Parathyroid adenoma (tissue), 2 donors: ENCODE measurements at regions not wholly inside any gene's neighbourhood (a gene's known extent, or its start where the extent isn't known, plus 50 kb on each side); places are given as distances from the start of the nearest gene placed in this dataset.

Experiments
- H2AFZ ChIP-seq: fragments of 300-600 bp; sonication (generic); one replicate; pipeline ENCODE4 v1.7.0; 2017; ENCODE audit warnings: antibody characterized with exemption, mild to moderate bottlenecking
- H3K27ac ChIP-seq: fragments of 300-600 bp; sonication (generic); one replicate; pipeline ENCODE4 v1.7.0; 2017
- H3K27me3 ChIP-seq: fragments of 300-600 bp; sonication (generic); one replicate; pipeline ENCODE4 v1.7.0; 2017; ENCODE audit warnings: low read length; ENCODE audit not compliant: control insufficient read depth, insufficient read depth
- H3K36me3 ChIP-seq: fragments of 300-600 bp; sonication (generic); one replicate; pipeline ENCODE4 v1.7.0; 2017; ENCODE audit warnings: low read length; ENCODE audit not compliant: control insufficient read depth, insufficient read depth
- H3K4me1 ChIP-seq: fragments of 300-600 bp; sonication (generic); one replicate; pipeline ENCODE4 v1.7.0; 2017; ENCODE audit warnings: control low read depth
- H3K4me2 ChIP-seq: fragments of 300-600 bp; sonication (generic); one replicate; pipeline ENCODE4 v1.7.0; 2017; ENCODE audit warnings: low read length
- H3K4me3 ChIP-seq: fragments of 300-600 bp; sonication (generic); one replicate; pipeline ENCODE4 v1.7.0; 2017; ENCODE audit warnings: low read depth, low read length
- H3K79me2 ChIP-seq: fragments of 300-600 bp; sonication (generic); one replicate; pipeline ENCODE4 v1.7.0; 2017; ENCODE audit warnings: control low read depth
- H3K9ac ChIP-seq: fragments of 300-600 bp; sonication (generic); one replicate; pipeline ENCODE4 v1.7.0; 2017; ENCODE audit warnings: mild to moderate bottlenecking
- H3K9me3 ChIP-seq: fragments of 300-600 bp; sonication (generic); one replicate; pipeline ENCODE4 v1.7.0; 2017; ENCODE audit warnings: low read length; ENCODE audit not compliant: control insufficient read depth
- CTCF ChIP-seq: fragments of 300-600 bp; sonication (generic); IDR thresholded peaks from one replicate; pipeline ENCODE4 v1.7.0; 2017; ENCODE audit warnings: antibody characterized with exemption, mild to moderate bottlenecking
- donor health status: primary hyperparathyroidism.

DNA sequence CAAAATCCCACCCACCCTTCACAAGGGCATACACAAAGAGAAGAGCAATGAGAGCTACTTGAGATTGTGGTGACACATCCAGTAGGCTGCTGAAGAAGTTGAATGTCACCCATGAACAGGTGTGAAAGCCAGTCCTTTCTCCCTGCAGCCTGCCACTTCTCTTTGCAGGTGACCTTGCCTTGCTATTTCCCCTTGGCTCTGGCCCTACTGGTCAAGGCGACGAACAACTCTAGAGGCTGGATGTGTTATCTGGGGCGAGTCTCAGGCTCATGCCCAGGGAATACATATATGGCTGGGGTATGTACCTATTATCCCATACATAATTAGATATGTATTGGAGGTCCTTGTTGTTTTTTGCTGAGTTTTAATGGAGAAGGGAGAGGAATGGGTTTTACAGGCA lies 70.2 kb upstream of the EGLN3 start:
- Histone ChIP-seq H3K27ac (no peak overlapping the region), H3K9ac (no peak overlapping the region), H3K9me3 (no peaks in the 10 kb centered on the region), H3K4me3 (no peak overlapping the region), H3K36me3 (no peaks in the 10 kb centered on the region), H3K4me2 (no peak overlapping the region), H2AFZ (no peak overlapping the region), H3K79me2 (no peaks in the 10 kb centered on the region), H3K4me1 (no peaks in the 10 kb centered on the region), H3K27me3 (no peaks in the 10 kb centered on the region)
- no peak for TF ChIP-seq CTCF

GRCh38 chr14:34020014-34020413 lies 69.1 kb upstream of the EGLN3 start:
- TF ChIP-seq CTCF = no peak
- Histone ChIP-seq H3K36me3 (no peaks in the 10 kb centered on the region), H3K79me2 (no peaks in the 10 kb centered on the region), H3K9me3 (no peaks in the 10 kb centered on the region), H3K9ac (no peak overlapping the region), H3K4me3 (no peak overlapping the region), H2AFZ (no peak overlapping the region), H3K27me3 (no peaks in the 10 kb centered on the region), H3K27ac (no peak overlapping the region), H3K4me2 (no peak overlapping the region), H3K4me1 (no peaks in the 10 kb centered on the region)

DNA sequence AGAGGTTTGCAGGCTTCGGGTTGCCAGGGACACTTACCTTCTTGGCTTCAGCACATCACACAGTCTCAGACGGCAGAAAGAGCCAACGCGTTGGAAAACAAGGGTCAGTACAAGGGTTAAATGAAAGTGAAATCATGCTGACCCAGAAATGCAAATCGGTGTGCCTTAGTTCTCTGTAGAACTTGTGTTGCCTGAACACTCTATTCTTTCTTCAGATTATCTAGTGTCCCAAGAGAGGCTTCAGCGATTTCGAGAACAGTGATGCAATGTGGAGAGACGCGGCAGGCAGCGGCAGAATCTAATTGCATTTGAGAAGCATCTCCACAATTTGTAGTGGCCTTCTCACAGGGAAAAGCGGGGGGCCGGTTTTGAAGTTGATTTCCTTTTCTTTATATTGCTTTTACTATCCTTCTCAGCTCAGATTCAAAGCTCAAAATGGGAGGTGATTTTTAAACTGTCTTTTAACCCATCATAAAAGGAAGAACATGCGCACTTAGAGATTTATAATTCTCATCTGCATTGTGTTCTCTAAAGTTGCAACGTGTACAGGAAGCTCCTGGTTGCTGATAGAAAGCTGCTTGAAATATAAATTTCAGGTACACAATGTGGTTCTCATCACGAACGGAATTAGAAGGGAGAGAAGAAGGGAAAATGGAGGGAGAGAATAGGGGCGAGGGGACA lies 67.8 kb upstream of the EGLN3 start:
- H3K4me3 ChIP-seq = no peak overlapping the region
- H3K9ac ChIP-seq = no peak overlapping the region
- no peak overlapping the region for H3K27ac ChIP-seq

GRCh38 chr14:34018125-34018524 lies 67.3 kb upstream of the EGLN3 start:
- no peak for TF ChIP-seq CTCF
- Histone ChIP-seq H3K4me1 (no peaks in the 10 kb centered on the region), H2AFZ (no peak overlapping the region), H3K9ac (no peak overlapping the region), H3K27ac (no peak overlapping the region), H3K27me3 (no peaks in the 10 kb centered on the region), H3K9me3 (no peaks in the 10 kb centered on the region), H3K4me2 (no peak overlapping the region), H3K4me3 (no peak overlapping the region), H3K79me2 (no peaks in the 10 kb centered on the region), H3K36me3 (no peaks in the 10 kb centered on the region)

More for the DNA sequence above, 67.8 kb upstream of the EGLN3 start:
- Histone ChIP-seq H3K27me3 (no peaks in the 10 kb centered on the region), H3K4me1 (no peaks in the 10 kb centered on the region), H3K9me3 (no peaks in the 10 kb centered on the region), H3K4me2 (no peak overlapping the region), H3K79me2 (no peaks in the 10 kb centered on the region), H2AFZ (no peak overlapping the region), H3K36me3 (no peaks in the 10 kb centered on the region)
- TF ChIP-seq CTCF = no peak

GRCh38 chr14:34015383-34015782 lies 64.5 kb upstream of the EGLN3 start:
- H2AFZ ChIP-seq = no peak overlapping the region
- no peak overlapping the region for H3K9ac ChIP-seq
- no peak for TF ChIP-seq CTCF
- H3K36me3 ChIP-seq = no peaks in the 10 kb centered on the region
- H3K4me3 ChIP-seq = no peak overlapping the region
- H3K9me3 ChIP-seq = no peaks in the 10 kb centered on the region
- H3K4me1 ChIP-seq = no peaks in the 10 kb centered on the region
- H3K27ac ChIP-seq = no peak overlapping the region
- no peaks in the 10 kb centered on the region for H3K79me2 ChIP-seq
- H3K4me2 ChIP-seq = no peak overlapping the region
- no peaks in the 10 kb centered on the region for H3K27me3 ChIP-seq
